Umbilical cord (tissue), 1 donor: ENCODE measurements at regions not wholly inside any gene's neighbourhood (a gene's known extent, or its start where the extent isn't known, plus 50 kb on each side); places are given as distances from the start of the nearest gene placed in this dataset.

Experiments used
- DNase-seq: peaks from one replicate; pipeline ENCODE4 v3.0.0-alpha.2; 2015; ENCODE audit warnings: low spot score

DNA sequence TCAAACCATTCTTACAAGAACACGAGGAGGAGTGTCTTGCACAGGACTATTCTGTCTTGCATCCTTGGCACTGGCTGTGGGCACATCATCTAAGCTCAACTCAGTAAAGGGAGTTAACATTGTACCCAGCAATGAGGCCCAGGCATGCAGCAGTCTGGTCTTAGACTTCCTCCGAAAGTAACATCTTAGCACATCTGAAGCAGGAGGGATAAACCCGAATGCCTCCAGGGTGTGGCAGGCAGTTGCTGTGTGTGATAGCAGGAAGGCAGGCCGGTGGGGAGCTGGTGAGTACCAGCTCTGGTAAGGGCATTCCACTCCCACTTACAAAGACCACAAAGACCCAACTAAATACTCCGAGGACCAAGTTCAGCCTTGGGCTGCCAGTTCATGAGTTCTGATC lies 206.3 kb downstream of the TSN start:
- no peak for DNase-seq

DNA sequence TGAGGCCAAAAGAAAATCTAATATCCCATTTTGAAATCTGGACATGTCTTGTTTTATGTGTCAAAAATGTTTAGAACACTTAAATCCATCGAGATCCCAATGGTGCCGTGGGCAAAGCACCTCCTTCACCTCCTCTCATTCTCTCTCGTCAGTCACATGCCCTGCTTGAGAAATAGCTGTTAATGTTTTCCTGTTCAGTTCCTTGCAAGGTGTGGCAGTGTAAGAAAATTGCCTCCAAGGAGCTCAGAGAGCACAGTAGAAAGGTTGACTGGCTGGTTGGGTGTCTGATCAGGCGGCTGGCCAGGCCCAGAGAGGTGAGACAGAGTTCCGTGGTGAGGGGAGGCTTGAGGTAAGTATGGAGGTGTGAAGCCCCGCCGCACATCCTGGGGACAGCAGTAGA lies 210.2 kb downstream of the TSN start:
- no peak for DNase-seq

DNA sequence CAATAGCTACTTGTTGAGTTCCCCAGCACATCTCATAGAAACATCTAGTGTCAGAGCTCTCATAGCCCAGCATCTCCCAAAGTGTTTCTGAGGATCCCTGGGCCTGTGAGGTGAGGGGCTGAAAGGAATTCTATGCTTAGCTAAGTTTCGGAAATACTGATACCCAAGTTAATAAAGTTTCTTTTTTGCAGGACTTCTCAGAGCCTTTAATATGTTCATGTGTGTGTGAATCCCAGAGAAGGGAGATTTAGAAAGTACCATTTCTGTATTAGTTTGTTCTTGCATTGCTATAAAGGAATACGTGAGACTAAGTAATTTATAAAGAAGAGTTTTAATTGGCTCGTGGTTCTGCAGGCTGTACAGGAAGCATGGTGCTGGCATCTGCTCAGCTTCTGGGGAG lies 211.2 kb downstream of the TSN start:
- DNase-seq: no peak

GRCh38 chr2:121969166-121969565 lies 213.7 kb downstream of the TSN start:
- peak; percentile 27 for DNase-seq

DNA sequence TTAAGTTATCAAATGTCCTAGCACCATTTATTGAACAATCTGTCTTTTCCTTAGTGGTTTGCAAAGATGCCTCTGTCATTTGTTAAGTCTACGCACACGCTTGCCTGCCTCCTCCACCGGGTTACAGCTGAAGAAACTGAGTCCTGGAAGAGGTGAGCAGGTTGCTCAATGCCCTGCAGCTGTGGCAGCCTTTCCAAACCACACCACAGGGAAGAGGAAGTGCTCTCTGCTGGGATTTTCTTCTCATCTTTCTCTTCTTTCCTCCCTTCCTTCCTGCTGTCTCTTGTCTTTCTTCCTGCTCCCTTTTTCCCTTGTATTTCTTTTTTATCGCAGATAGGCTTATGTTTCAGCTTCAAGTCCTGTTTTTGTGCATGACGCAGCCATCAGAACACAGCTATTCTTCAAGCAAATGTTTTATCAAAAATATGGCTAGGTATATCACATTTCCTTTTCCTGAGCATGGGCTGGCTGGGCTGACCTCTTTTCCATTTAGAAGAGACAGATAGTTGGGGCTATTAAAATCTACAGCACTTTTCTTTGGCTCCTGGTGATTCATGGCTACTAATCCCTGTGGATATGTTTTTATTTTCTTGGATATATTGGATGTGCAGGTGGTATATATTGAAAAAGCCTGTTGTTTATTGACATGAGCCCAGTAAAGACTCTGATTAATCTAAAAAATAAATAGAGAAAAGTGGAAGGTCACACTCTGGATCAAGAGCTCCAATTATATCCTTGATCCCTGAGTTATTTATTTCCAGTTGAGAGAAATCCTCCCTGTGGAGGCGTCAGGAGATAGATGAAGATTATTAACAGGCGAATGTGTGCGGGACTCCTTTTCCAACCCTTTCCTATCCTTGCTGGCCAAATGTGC lies 214.6 kb downstream of the TSN start:
- DNase-seq: no peak

DNA sequence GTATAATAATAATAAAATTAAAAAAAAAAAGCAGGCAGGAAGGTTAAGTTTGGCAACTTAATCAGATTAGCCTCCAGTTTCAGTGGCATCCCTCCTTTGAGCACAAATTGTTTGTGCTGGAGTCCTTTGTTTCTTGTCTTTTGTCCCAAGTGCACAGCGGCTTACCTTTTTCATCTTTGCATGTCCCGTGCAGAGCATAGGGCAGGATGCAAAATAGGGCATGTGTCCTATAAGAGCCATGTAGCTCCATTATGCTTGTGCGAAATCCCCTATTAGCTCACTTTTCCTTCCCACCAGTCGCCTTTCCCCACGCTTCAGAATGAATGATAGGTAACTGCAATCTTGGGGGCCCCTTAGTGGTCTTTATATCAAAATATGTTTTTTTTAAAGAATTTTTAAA lies 216.8 kb downstream of the TSN start:
- no peak for DNase-seq

- peak; percentile 79 for DNase-seq
Measured at GRCh38 chr2:121974897-121975661, 219.6 kb downstream of the TSN start.

GRCh38 chr2:121976926-121977325 lies 221.5 kb downstream of the TSN start:
- DNase-seq: peak; percentile 79

GRCh38 chr2:121977326-121977725 lies 221.9 kb downstream of the TSN start:
- DNase-seq: no peak

- DNase-seq: no peak
Measured at GRCh38 chr2:121992700-121993099, 237.2 kb downstream of the TSN start.

- no peak for DNase-seq
Measured at GRCh38 chr2:121993682-121994081, 238.2 kb downstream of the TSN start.

DNA sequence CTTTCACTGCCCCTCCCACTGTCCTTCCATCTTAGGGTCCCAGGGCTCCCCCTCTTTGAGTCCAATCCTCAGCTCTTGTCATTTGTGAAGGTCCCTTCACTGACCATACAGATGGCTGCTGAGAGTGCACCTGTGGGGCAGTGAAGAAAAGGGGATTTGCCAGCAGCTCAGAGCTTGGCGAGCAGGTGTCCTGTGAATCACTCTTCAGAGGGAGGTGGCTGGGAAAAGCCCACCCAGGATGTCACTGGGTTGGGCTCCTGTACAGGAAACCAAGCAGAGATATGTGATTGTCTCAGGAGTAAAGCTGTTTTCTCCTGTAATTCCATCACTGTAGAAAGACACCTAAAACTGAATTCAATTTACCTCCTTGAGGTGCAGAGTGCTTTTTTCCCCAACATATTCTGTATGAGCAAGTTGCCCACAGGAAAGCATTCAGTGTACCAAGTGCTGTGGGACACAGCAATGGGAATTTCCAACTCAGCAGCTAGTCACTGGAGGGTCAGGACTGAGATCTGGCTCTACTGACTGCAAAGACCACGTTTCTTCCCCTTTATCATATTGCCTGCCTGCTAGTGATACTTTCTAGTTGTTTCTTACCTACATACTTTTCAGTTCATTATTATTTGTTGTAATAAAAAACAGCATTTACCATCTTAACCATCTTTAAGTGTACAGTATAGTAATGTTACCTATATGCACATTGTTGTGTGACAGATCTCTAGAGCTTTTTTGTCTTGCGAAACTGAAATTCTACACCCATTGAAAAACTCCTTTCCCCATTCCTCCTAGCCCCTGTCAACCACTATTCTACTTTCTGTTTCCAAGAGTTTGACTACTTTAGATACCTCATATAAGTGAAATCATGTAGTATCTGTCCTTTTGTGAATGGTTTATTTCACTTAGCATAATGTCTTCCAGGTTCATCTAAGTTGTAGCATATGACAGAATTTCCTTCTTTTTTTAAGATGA lies 239.1 kb downstream of the TSN start:
- DNase-seq: no peak

- DNase-seq: no peak
Measured at GRCh38 chr2:121998751-121999150, 243.3 kb downstream of the TSN start.

GRCh38 chr2:121999264-121999663 lies 243.8 kb downstream of the TSN start:
- DNase-seq: peak; percentile 78

DNA sequence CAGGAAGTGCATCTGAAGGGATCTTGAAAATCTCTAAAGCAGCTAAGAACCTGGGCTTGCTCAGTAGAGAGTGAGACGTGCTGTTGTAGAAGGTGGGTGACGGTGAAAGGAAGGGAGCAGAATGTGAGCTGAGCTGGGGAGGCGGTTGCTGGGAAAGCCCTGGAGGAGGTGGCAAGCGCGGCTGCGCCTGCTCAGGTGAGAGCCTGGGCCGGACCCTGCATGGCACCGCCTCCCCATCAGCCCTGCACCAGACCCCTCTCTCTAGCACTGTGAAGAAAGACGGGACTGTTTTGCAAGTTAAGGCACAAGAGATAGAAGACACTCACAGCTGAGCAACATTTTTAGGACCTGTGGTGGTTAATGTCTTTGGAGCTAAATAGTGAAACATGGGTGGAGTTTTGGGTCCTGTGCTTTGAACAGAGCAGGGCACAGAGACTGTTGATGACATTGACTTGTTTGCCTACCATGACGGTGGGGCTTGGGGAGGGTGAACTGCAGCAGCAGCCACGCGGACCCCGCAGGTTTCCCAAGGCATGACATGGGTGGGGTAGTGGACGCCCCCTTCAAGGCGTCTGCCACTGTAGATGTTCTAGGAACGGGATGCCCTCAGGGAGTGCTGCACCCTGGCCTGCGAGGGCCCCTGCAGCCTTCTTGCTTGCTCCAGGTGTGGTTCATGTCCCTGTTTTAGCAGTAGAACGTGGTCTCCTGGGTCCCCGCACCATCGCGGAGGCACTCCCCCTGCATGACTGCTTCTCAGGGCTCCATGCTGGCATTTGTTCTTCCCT lies 245.3 kb downstream of the TSN start:
- DNase-seq: no peak

DNA sequence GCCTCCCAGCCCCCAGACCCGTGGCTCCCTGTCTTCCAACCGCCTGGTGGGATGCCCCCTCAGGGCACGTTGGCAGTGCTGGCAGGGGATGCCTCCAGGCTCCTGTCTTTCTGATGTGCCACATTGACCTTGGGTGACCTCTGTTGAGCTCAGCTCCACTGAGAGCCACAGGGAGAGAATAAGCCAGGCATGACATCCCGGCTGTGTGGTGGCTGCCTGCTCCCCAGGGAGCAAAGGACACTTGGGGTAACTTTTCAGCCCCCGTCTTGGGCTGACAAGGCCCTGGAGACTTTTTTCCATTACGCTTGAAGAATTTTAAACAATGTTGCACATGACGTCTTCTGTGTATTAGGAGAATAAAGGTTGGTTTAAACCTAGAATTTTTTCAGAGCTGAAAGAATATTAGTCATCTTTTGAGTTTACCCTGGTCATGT lies 246.0 kb downstream of the TSN start:
- no peak for DNase-seq

- DNase-seq: no peak
Measured at GRCh38 chr2:122003196-122003940, 247.9 kb downstream of the TSN start.

DNA sequence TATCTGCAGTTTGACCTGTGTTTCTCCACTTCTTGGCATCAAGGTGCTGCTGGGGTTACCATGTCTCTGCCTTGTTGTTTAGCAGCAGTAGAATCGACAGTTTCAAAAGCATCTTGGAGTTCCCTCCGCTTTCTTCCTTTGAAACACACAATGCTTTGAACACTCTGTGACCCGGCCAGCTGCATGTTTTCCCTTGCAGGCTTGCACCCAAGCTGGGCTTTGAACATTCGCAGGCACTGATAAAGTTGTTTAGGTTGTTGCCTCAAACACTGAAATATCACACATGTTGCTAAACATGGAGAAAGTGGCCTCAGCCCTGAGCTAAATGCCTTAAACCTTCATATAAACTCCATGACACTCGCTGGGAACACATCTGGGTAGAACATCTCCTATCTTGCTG lies 251.7 kb downstream of the TSN start:
- DNase-seq: no peak

- DNase-seq: no peak
Measured at GRCh38 chr2:122007577-122007976, 252.1 kb downstream of the TSN start.

GRCh38 chr2:122009561-122009960 lies 254.1 kb downstream of the TSN start:
- no peak for DNase-seq
